Transverse colon (tissue), 4 donors: ENCODE measurements at regions not wholly inside any gene's neighbourhood (a gene's known extent, or its start where the extent isn't known, plus 50 kb on each side); places are given as distances from the start of the nearest gene placed in this dataset.

Source experiments
- DNase-seq: peaks from one replicate; pipeline ENCODE4 v3.0.0-alpha.2; 2019
- H3K27ac ChIP-seq, 4 donors: fragments of 200-600 bp; sonication (generic); 2 replicates each; pipeline ENCODE4 v1.5.1; 2016 to 2018; ENCODE audit warnings: inconsistent platforms in 4 of 4
- H3K27me3 ChIP-seq: fragments of 200-600 bp; sonication (generic); 2 replicates; pipeline ENCODE4 v1.5.1; 2017; ENCODE audit warnings: inconsistent platforms
- H3K36me3 ChIP-seq, 4 donors: fragments of 200-600 bp; sonication (generic); 2 replicates each; pipeline ENCODE4 v1.5.1; 2017 to 2019; ENCODE audit warnings: inconsistent platforms in 4 of 4
- H3K4me1 ChIP-seq, 4 donors: fragments of 200-600 bp; sonication (generic); 2 replicates each; pipeline ENCODE4 v1.5.1; 2017 to 2020; ENCODE audit warnings: inconsistent platforms in 4 of 4
- H3K4me3 ChIP-seq, 4 donors: fragments of 200-600 bp; sonication (generic); 1 replicate in 1 of 4; 2 replicates in 3 of 4; pipeline versions ENCODE4 v1.5.1 to v1.6.1; 2017 to 2019; ENCODE audit warnings: inconsistent platforms in 4 of 4
- H3K9me3 ChIP-seq, 2 donors: fragments of 200-600 bp; sonication (generic); 2 replicates each; pipeline ENCODE4 v1.5.1; 2017 to 2019; ENCODE audit warnings: inconsistent platforms in 2 of 2
- EP300 ChIP-seq: sonication (generic); formaldehyde crosslinking; IDR thresholded peaks from one replicate; pipeline ENCODE4 v1.6.1; 2017; ENCODE audit warnings: antibody characterized with exemption, low read depth
- POLR2A ChIP-seq: fragments of 450-650 bp; IDR thresholded peaks from one replicate; pipeline ENCODE4 v1.6.1; 2016; ENCODE audit warnings: antibody characterized with exemption, mild to moderate bottlenecking, moderate library complexity
- POLR2AphosphoS5 ChIP-seq, 3 donors: sonication (generic); formaldehyde crosslinking; IDR thresholded peaks; one replicate each; pipeline ENCODE4 v1.6.1; 2016; ENCODE audit warnings: antibody characterized with exemption in 3 of 3
- WGBS, 2 donors: methylation state at CpG; one replicate each; pipeline ENCODE4 v1.1.5; 2018; ENCODE audit warnings: low coverage in 1 of 2; 5-methylcytosine and 5-hydroxymethylcytosine counted together
- in situ Hi-C, 4 donors: fragments of 200-750 bp; cut with MboI; loops; one replicate each; pipeline versions ENCODE4 v1.15.0 to v1.15.1; 2017; ENCODE audit warnings: low sequenced_read_pairs in 3 of 4, low pct_ligation_motif_present in 1 of 4, low pct_unique_long_range_greater_than_20kb in 1 of 4
- intact Hi-C: fragments of 100-400 bp; cut with DNase I; formaldehyde crosslinking; loops from one replicate; pipeline ENCODE4 v1.15.1; 2023; ENCODE audit warnings: low total_unique reads
- TF ChIP-seq, protein P1 (sequence below), 5 experiments: fragments of 200-600 bp in 3 of 5; fragments of 450-650 bp in 2 of 5; sonication (generic) in 3 of 5; IDR thresholded peaks; 1 replicate in 2 of 5; 2 replicates in 3 of 5; pipeline ENCODE4 v1.5.1; 2016 to 2017; ENCODE audit warnings: antibody characterized with exemption in 5 of 5, inconsistent platforms in 3 of 5, mild to moderate bottlenecking in 2 of 5, moderate library complexity in 1 of 5

DNA sequence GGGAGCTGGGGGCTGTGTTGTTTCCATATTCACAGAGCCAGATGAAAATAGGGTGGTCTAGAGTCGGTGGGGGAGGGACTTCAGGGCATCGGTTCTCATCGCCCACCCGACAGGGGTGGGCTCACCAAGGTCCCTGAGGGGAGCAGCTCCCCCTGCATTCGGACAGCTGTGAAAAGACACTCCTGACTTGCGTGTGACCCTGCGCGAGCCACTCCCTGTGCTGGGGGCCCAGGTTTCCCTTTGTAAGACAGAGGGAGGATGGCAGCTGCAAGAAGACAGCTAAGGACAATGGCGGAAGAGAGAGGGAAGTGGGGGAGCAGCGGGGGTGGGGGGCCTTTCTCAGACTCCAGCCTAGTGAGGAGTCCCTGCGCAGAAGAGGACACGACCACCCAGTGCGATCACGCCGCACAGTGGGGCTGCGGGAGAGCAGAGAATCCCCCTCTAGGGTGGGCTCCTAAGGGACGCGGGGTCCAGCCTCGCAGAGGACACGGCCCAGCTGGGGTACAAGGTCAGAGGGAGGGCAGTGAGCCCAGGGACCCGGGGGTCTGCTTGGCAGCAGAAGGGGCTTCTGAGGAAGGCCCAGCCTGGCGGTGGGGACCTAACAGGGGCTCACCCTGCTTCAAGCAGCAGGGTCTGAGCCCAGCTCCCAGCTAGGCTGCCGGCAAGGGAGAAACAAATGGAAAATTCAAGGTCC lies 326.9 kb upstream of the DIO3 start:
- intact Hi-C loops: loop anchor here (10.0 kb wide), 1 partner anchor 380 kb away; no protein-coding TSS in a partner anchor
- Histone ChIP-seq H3K36me3 (no peaks in the 10 kb centered on the region), H3K4me1 (no peaks in the 10 kb centered on the region), H3K27me3 (no peaks in the 10 kb centered on the region), H3K9me3 (no peaks in the 10 kb centered on the region), H3K27ac (no peak overlapping the region), H3K4me3 (no peak overlapping the region)
- TF ChIP-seq, protein P1, sequence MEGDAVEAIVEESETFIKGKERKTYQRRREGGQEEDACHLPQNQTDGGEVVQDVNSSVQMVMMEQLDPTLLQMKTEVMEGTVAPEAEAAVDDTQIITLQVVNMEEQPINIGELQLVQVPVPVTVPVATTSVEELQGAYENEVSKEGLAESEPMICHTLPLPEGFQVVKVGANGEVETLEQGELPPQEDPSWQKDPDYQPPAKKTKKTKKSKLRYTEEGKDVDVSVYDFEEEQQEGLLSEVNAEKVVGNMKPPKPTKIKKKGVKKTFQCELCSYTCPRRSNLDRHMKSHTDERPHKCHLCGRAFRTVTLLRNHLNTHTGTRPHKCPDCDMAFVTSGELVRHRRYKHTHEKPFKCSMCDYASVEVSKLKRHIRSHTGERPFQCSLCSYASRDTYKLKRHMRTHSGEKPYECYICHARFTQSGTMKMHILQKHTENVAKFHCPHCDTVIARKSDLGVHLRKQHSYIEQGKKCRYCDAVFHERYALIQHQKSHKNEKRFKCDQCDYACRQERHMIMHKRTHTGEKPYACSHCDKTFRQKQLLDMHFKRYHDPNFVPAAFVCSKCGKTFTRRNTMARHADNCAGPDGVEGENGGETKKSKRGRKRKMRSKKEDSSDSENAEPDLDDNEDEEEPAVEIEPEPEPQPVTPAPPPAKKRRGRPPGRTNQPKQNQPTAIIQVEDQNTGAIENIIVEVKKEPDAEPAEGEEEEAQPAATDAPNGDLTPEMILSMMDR (IDR thresholded peaks at IDR 0.05): no peak
- TF ChIP-seq POLR2AphosphoS5 (IDR thresholded peaks at IDR 0.05) (no peak), EP300 (no peak), POLR2A (no peak)
- no peak for DNase-seq
- WGBS, 2 donors: 61 to 70% methylated on average over 7 to 23 of the region's 23 CpGs
- in situ Hi-C loops: loop anchor here in 1 of 4 donors (25.0 kb wide), 1 partner anchor 372 kb away; no protein-coding TSS in a partner anchor

DNA sequence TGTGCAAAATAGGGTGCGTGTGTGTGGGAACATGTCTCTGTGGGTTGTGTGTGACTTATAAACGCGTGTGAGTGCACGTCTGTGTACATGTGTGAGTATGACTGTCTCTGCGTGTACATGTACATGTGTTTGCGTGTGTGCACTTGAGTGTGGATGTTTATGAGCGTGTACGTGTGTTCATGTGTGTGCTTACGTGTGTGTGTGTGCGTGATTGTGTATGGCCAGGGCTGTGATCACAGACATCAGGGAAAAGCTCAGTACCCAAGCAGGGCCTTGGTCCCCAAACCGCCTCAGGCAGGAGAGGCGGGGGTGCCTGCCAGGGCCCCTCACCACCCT lies 326.3 kb upstream of the DIO3 start:
- DNase-seq: no peak
- TF ChIP-seq EP300 (no peak), POLR2A (no peak), POLR2AphosphoS5 (IDR thresholded peaks at IDR 0.05) (no peak)
- TF ChIP-seq, protein P1 (IDR thresholded peaks at IDR 0.05): no peak
- H3K27me3 ChIP-seq: no peaks in the 10 kb centered on the region
- H3K4me1 ChIP-seq: no peaks in the 10 kb centered on the region
- WGBS, 2 donors: 75 to 77% methylated on average over 7 to 12 of the region's 12 CpGs
- no peak overlapping the region for H3K4me3 ChIP-seq
- H3K9me3 ChIP-seq: no peaks in the 10 kb centered on the region
- intact Hi-C loops (loop anchor here (10.0 kb wide), 1 partner anchor 380 kb away; no protein-coding TSS in a partner anchor), in situ Hi-C loops (loop anchor here in 1 of 4 donors (25.0 kb wide), 1 partner anchor 373 kb away; no protein-coding TSS in a partner anchor)
- no peak overlapping the region for H3K27ac ChIP-seq
- H3K36me3 ChIP-seq: no peaks in the 10 kb centered on the region

DNA sequence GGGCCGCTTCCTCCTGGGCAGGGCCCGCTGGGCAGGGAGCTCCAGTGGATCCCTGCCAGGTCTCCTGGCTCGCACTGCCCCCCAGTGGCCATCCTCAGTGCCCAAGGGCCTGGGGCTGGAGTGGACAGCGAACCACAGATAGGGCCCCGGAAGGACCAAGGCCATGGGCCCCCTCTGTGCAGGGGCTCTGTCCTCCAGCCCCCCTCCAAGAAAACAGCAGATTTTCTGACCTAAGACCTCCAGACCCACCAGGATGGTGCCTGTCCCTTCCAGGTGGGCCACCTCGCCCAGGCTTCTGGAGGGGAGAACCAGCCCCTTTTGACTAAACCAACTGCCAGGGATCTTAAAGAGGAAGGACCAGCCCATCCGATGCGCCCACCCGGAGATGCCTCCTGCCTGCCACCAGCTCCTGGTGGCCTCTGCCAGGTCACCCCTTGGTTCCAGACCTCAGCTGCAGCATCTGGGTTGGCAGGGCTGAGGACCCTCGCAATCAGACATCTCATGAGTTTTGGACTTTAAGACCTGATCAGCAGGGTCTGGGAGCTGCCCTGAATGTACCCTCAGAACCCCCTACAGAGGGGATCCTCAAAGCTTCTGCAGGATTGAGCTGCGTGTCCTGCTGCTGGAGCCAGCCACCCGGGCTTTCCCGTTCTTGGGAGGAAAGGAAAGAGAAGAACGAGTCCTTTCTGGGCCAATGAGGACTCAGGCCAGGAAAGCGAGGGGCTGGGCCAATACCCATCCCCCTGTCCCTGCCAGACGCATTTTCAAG lies 325.8 kb upstream of the DIO3 start:
- Histone ChIP-seq H3K27ac (no peak overlapping the region), H3K4me1 (no peaks in the 10 kb centered on the region), H3K4me3 (no peak overlapping the region), H3K9me3 (no peaks in the 10 kb centered on the region), H3K27me3 (no peaks in the 10 kb centered on the region), H3K36me3 (no peaks in the 10 kb centered on the region)
- 65% methylated on average over 14 of the region's 16 CpGs; no CpG with 5 or more reads in 1 of the 2 donors for WGBS, 2 donors
- intact Hi-C loops: loop anchor here (10.0 kb wide), 1 partner anchor 381 kb away; no protein-coding TSS in a partner anchor
- in situ Hi-C loops: loop anchor here in 1 of 4 donors (25.0 kb wide), 1 partner anchor 373 kb away; no protein-coding TSS in a partner anchor
- peak; percentile 65 for DNase-seq
- TF ChIP-seq EP300 (no peak), POLR2A (no peak)
- TF ChIP-seq, protein P1 (IDR thresholded peaks at IDR 0.05): peak; percentile 64 to 78 (median 68)
